Lower lobe of right lung (tissue), 2 donors: ENCODE measurements at regions not wholly inside any gene's neighbourhood (a gene's known extent, or its start where the extent isn't known, plus 50 kb on each side); places are given as distances from the start of the nearest gene placed in this dataset.

ENCODE experiments used
- ATAC-seq, 2 donors: fragments of 200-7000 bp; cut with Tn5 transposase; one replicate each; pipeline ENCODE4 v1.9.1; 2020 to 2022; ENCODE audit warnings: mild to moderate bottlenecking in 2 of 2, moderate library complexity in 2 of 2
- DNase-seq: peaks from one replicate; pipeline ENCODE4 v3.0.0-alpha.2; 2020
- H3K27ac ChIP-seq: fragments of 200-600 bp; one replicate; pipeline ENCODE4 v1.8.0; 2022
- H3K27me3 ChIP-seq: fragments of 200-600 bp; one replicate; pipeline ENCODE4 v1.8.0; 2022; ENCODE audit warnings: low read depth
- H3K36me3 ChIP-seq: fragments of 200-600 bp; one replicate; pipeline ENCODE4 v1.8.0; 2022; ENCODE audit warnings: mild to moderate bottlenecking
- H3K4me1 ChIP-seq: fragments of 200-600 bp; one replicate; pipeline ENCODE4 v1.8.0; 2022
- H3K4me3 ChIP-seq: fragments of 200-600 bp; one replicate; pipeline ENCODE4 v1.8.0; 2022; ENCODE audit warnings: mild to moderate bottlenecking
- H3K9me3 ChIP-seq: fragments of 200-600 bp; one replicate; pipeline ENCODE4 v1.8.0; 2022
- intact Hi-C: fragments of 100-400 bp; cut with DNase I; formaldehyde crosslinking; loops from one replicate; pipeline ENCODE4 v1.11.0; 2022
- TF ChIP-seq, protein P1 (sequence below): fragments of 200-600 bp; IDR thresholded peaks from one replicate; pipeline ENCODE4 v1.8.0; 2022; ENCODE audit warnings: antibody characterized with exemption, mild to moderate bottlenecking
- donor health status: DM: no; HTN: yes; CAD: no; lungs with severe emphysema.

DNA sequence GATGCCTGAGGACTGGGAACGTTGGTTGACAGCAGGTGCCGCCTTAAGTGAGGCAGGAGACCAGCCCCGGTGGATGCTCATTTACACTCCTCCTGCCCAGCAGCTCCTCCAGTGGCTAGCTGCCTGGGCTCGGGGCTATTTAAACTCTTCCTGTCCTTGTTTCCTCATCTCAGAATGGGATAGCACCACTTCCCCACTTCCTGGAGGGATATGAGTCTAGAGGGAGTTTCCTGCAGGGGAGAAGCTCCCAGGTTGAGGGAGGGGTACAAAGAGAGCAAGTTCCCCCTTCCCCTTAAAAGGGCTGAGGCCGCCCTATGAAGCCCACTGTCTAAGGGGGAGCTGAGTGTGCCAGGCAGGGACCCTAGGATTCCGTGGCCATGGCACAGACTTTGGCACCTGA is 311.2 kb downstream of the AACS start:
- H3K4me1 ChIP-seq = no peaks in the 10 kb centered on the region
- no peak overlapping the region for H3K27ac ChIP-seq
- H3K9me3 ChIP-seq = no peaks in the 10 kb centered on the region
- H3K36me3 ChIP-seq = no peaks in the 10 kb centered on the region
- H3K4me3 ChIP-seq = no peak overlapping the region
- intact Hi-C loops = no loop called here
- TF ChIP-seq, protein P1, sequence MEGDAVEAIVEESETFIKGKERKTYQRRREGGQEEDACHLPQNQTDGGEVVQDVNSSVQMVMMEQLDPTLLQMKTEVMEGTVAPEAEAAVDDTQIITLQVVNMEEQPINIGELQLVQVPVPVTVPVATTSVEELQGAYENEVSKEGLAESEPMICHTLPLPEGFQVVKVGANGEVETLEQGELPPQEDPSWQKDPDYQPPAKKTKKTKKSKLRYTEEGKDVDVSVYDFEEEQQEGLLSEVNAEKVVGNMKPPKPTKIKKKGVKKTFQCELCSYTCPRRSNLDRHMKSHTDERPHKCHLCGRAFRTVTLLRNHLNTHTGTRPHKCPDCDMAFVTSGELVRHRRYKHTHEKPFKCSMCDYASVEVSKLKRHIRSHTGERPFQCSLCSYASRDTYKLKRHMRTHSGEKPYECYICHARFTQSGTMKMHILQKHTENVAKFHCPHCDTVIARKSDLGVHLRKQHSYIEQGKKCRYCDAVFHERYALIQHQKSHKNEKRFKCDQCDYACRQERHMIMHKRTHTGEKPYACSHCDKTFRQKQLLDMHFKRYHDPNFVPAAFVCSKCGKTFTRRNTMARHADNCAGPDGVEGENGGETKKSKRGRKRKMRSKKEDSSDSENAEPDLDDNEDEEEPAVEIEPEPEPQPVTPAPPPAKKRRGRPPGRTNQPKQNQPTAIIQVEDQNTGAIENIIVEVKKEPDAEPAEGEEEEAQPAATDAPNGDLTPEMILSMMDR = no peak
- H3K27me3 ChIP-seq = peaks cover 7% of the 10 kb centered on the region
- ATAC-seq = no peak
- DNase-seq = no peak

DNA sequence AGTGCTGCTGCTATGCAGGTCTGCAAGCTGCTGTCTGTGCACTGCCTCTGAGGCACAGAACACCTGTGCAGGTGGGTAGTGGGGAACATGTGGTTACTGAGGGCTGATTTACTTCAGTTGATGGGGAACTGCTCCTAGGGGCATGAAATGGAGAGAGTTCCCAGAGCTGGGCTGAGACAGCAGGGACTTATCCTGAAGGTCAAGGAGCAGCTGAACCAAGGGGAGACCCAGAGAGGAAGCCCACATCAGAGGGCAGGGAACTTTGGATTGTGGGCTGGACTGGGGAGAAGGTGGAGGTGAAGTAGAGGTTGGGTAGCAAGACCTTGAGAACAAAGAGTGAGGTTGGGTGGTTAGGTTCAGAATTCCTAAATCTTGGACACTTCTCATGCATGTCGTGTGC is 311.9 kb downstream of the AACS start:
- Histone ChIP-seq H3K4me3 (no peak overlapping the region), H3K36me3 (no peaks in the 10 kb centered on the region), H3K4me1 (no peaks in the 10 kb centered on the region), H3K27ac (no peak overlapping the region), H3K27me3 (peaks cover 7% of the 10 kb centered on the region), H3K9me3 (no peaks in the 10 kb centered on the region)
- intact Hi-C loops = no loop called here
- ATAC-seq = no peak
- DNase-seq = no peak
- TF ChIP-seq, protein P1 = no peak

DNA sequence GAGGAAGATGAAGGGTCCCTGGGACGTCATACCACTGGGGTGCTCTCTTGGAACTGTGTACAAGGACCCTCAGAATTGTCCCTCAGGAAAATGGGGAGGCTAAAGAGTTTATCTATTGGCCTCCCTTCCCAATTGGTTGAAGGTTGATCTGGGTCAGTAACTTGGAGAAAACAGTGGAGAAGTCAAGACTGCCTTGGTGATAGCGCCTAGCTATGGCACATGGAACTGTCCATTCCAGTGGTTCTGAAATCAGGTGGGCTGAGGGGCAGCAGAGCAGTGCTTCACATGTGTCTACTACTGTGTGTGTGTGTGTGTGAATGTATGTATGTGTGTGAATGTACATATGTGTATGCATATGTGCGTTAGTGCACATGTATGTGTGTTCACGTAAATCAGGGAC is 316.1 kb downstream of the AACS start:
- peaks cover 5% of the 10 kb centered on the region for H3K27me3 ChIP-seq
- no peak overlapping the region for H3K4me3 ChIP-seq
- no peak overlapping the region for H3K27ac ChIP-seq
- ATAC-seq = no peak
- DNase-seq = no peak
- intact Hi-C loops = no loop called here
- no peaks in the 10 kb centered on the region for H3K4me1 ChIP-seq
- TF ChIP-seq, protein P1 = no peak
- H3K9me3 ChIP-seq = no peaks in the 10 kb centered on the region
- H3K36me3 ChIP-seq = no peaks in the 10 kb centered on the region

DNA sequence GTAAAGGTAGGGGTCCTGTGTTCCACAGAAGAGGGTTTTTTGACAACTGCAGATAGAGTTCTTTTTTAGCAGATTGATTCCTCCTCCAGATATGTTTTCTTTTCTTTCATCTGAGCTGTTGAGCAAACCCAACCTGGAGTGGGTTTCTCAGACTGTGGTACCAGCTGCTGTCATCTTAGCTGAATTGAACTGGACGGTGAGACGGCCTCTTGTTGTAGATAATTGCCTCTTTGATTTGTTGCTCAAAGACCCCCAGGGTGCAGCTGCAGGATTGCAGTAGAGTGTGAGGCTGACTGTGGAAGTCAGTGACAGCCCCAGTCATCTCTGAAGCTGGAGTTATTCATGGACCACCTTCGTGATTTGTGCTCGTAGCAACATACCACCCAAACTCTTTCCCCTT is 317.7 kb downstream of the AACS start:
- H3K36me3 ChIP-seq = no peaks in the 10 kb centered on the region
- TF ChIP-seq, protein P1 = no peak
- DNase-seq = no peak

DNA sequence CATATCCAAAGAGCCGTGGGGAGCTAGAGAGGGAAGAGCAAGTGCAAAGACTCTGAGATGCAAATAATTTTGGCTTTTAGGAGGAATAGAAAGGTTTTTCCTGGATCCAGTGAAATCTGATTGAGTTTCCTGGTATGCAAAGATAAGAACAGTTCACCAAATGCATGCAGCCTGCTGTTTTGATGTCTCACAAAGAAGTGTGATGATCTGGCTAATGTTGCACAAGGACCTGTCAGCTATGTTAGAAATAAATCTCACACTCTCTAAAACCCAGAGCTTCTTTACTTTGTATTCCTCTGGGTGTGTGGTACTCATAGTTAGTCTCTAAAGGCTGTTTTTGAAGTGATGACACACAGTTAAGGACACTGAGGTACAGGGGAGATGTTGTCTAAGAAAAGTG is 321.4 kb downstream of the AACS start:
- H3K27me3 ChIP-seq = peaks cover 3% of the 10 kb centered on the region
- no peak for DNase-seq
- no peaks in the 10 kb centered on the region for H3K4me1 ChIP-seq
- H3K4me3 ChIP-seq = no peak overlapping the region
- intact Hi-C loops = no loop called here
- TF ChIP-seq, protein P1 = no peak
- no peak for ATAC-seq
- H3K27ac ChIP-seq = no peak overlapping the region
- H3K9me3 ChIP-seq = no peaks in the 10 kb centered on the region
- H3K36me3 ChIP-seq = no peaks in the 10 kb centered on the region

More for the DNA sequence above, 317.7 kb downstream of the AACS start:
- Histone ChIP-seq H3K4me1 (no peaks in the 10 kb centered on the region), H3K4me3 (no peak overlapping the region), H3K27me3 (no peaks in the 10 kb centered on the region), H3K9me3 (no peaks in the 10 kb centered on the region), H3K27ac (no peak overlapping the region)
- intact Hi-C loops = no loop called here
- no peak for ATAC-seq

DNA sequence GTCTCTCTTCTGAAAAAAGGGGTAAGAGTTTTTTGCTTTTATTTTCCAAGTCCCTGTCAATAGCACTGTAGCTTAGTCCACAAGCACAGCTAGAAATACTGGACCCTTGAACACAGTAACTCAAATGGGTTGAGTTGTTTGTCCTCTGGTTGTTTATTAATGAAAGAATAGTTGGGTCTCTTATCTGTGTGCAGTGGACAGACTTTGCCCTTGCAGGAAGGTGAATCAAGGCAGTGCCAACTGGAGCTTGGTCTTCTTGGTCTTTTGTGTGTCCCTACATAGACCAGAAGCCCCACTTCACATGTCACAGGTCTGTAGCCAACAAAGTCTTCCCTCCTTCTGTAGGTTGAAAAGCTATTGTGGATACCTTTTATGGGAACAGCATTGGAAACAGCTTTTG is 322.0 kb downstream of the AACS start:
- Histone ChIP-seq H3K27me3 (peaks cover 3% of the 10 kb centered on the region), H3K36me3 (no peaks in the 10 kb centered on the region), H3K4me1 (no peaks in the 10 kb centered on the region), H3K27ac (no peak overlapping the region), H3K9me3 (no peaks in the 10 kb centered on the region), H3K4me3 (no peak overlapping the region)
- ATAC-seq (no peak), DNase-seq (no peak)
- intact Hi-C loops = no loop called here
- TF ChIP-seq, protein P1 = no peak
